AG04449 (cell line): ENCODE measurements at regions not wholly inside any gene's neighbourhood (a gene's known extent, or its start where the extent isn't known, plus 50 kb on each side); places are given as distances from the start of the nearest gene placed in this dataset.

Source experiments
- CTCF ChIA-PET: fragments of 350-600 bp; formaldehyde crosslinking; extraction: SDS; loops from one replicate; lab custom pipeline; 2021; ENCODE audit warnings: antibody characterized with exemption; lab: Yijun Ruan, JAX
- POLR2A ChIA-PET: fragments of 400-600, 350-600 bp; formaldehyde crosslinking; extraction: SDS; loops from one replicate; lab custom pipeline; 2020; ENCODE audit warnings: antibody characterized with exemption, inconsistent platforms; lab: Yijun Ruan, JAX
- DNase-seq: peaks from one replicate; pipeline ENCODE4 v3.0.0-alpha.2; 2010; ENCODE audit warnings: low read depth, low spot score
- H3K4me3 ChIP-seq: 2 replicates; pipeline ENCODE4 v1.5.1; 2011; ENCODE audit warnings: low read depth, mild to moderate bottlenecking, control low read depth, low read length
- TF ChIP-seq, protein P1 (sequence below): IDR thresholded peaks from one replicate; pipeline ENCODE4 v1.5.1; 2011; ENCODE audit warnings: mild to moderate bottlenecking, moderate library complexity, low read length, control low read depth, inconsistent platforms; ENCODE audit not compliant: insufficient read depth; ENCODE audit errors: missing control alignments

- CTCF ChIA-PET = no interaction called here
- TF ChIP-seq, protein P1, sequence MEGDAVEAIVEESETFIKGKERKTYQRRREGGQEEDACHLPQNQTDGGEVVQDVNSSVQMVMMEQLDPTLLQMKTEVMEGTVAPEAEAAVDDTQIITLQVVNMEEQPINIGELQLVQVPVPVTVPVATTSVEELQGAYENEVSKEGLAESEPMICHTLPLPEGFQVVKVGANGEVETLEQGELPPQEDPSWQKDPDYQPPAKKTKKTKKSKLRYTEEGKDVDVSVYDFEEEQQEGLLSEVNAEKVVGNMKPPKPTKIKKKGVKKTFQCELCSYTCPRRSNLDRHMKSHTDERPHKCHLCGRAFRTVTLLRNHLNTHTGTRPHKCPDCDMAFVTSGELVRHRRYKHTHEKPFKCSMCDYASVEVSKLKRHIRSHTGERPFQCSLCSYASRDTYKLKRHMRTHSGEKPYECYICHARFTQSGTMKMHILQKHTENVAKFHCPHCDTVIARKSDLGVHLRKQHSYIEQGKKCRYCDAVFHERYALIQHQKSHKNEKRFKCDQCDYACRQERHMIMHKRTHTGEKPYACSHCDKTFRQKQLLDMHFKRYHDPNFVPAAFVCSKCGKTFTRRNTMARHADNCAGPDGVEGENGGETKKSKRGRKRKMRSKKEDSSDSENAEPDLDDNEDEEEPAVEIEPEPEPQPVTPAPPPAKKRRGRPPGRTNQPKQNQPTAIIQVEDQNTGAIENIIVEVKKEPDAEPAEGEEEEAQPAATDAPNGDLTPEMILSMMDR = no peak
Observed at GRCh38 chr2:67641312-67642045, 244.3 kb downstream of the ETAA1 start.

GRCh38 chr2:67642046-67642382, 244.9 kb downstream of the ETAA1 start:
- no peak overlapping the region for H3K4me3 ChIP-seq
- ChIA-PET POLR2A (no interaction called here), CTCF (no interaction called here)
- TF ChIP-seq, protein P1 = no peak
- no peak for DNase-seq

More at GRCh38 chr2:67641312-67642045, 244.3 kb downstream of the ETAA1 start:
- no peak for DNase-seq
- no peak overlapping the region for H3K4me3 ChIP-seq
- POLR2A ChIA-PET = no interaction called here

DNA sequence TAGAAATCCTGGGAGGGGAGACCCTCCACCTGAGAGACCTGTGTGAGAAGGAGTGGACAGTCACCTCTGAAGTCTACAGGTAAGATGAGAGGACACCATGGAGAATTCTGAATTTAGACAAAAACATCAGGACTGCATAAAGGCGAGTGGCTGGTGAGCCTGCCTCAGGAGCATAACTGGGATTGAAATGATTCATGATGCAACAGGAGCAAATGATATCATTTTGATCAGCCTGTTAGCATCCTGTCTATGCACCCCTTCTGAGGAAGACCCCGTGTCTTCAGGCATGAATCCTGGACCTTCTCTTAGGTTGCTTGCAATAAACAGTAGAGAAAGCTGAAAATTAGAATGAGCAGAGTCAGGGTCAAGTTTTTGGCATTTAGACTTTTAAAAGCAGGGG, 245.8 kb downstream of the ETAA1 start:
- TF ChIP-seq, protein P1 = no peak
- ChIA-PET CTCF (no interaction called here), POLR2A (no interaction called here)
- no peak for DNase-seq
- no peak overlapping the region for H3K4me3 ChIP-seq

GRCh38 chr2:67645280-67646138, 248.4 kb downstream of the ETAA1 start:
- TF ChIP-seq, protein P1 = no peak
- ChIA-PET CTCF (interaction anchor here (1.0 kb wide), 1 partner anchor 13 kb away, joined by 3 read pairs; no protein-coding TSS in a partner anchor), POLR2A (interaction anchor here (0.6 to 1.4 kb wide), 3 partner anchors 385 to 1216 kb away, joined by 3 to 7 read pairs (median 3); no protein-coding TSS in a partner anchor)
- DNase-seq = no peak
- no peak overlapping the region for H3K4me3 ChIP-seq

DNA sequence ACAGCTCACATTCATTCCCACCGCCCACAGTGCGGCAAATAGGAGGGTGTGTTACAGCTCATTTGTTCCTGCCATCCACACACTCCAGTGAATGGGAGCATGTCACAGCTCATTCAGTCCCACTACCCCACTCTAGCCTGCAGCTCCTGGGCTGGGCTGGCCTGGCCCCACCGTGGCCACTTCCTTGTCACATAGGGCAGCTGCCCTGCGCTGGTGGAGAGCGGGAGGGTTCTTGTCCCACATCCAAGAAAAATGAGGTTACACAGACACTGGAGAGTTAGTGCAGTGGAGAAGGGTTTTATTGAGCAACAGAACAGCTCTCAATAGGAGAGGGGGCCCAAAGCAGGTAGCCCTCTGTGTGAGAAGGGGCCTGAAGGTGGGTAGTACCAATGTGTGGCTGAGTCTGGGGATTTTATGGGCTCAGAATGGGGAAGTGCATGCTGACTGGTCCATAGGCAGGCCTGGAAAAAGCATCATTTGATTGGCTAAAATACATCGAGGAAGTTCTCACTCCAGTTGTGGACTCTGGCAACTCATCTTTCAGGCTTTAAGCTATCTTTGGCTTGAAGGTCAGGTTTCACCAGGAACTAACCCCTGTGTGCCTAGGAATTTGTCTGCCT, 249.7 kb downstream of the ETAA1 start:
- POLR2A ChIA-PET = interaction anchor here (0.6 to 1.4 kb wide), 3 partner anchors 250 to 1216 kb away, joined by 3 to 7 read pairs (median 3); partner anchors contain the start of gene ETAA1
- TF ChIP-seq, protein P1 = no peak

More for the DNA sequence above, 249.7 kb downstream of the ETAA1 start:
- no peak overlapping the region for H3K4me3 ChIP-seq
- CTCF ChIA-PET = interaction anchor here (1.0 to 1.2 kb wide), 3 partner anchors 8 to 193 kb away, joined by 3 read pairs; no protein-coding TSS in a partner anchor
- DNase-seq = no peak
